ENCODE measurements at regions not wholly inside any gene's neighbourhood (a gene's known extent, or its start where the extent isn't known, plus 50 kb on each side); places are given as distances from the start of the nearest gene placed in this dataset.

DNA sequence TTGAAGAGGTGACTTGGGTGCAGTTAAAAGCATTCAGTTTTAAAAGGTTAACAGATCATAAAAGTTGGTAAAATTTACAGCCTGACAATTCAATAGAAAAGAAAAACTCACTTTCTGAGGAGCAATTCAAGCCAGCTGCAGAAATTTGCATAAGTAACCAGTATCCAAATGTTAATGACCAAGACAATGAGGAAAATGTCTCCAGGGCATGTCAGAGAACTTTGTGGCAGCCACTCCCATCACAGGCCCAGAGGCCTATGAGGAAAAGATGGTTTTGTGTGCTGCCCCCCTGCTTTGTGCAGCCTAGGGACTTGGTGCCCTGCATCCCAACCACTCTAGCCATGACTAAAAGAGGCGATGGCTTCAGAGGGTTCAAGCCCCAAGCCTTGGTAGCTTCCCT, 1406.5 kb upstream of the ACO1 start:
- no peak for TF ChIP-seq CTCF (IDR thresholded peaks at IDR 0.05; ENCODE audit: low read depth, low read length)
- TF ChIP-seq EZH2phosphoT487 (IDR thresholded peaks at IDR 0.05; ENCODE audit: low read depth), result no peak
